ENCODE measurements at regions not wholly inside any gene's neighbourhood (a gene's known extent, or its start where the extent isn't known, plus 50 kb on each side); places are given as distances from the start of the nearest gene placed in this dataset.
"Not testable (repeated sequence)": the region's sequence is repeated elsewhere in the genome, so short reads cannot be mapped to it uniquely, and the experiment has no call there.

DNA sequence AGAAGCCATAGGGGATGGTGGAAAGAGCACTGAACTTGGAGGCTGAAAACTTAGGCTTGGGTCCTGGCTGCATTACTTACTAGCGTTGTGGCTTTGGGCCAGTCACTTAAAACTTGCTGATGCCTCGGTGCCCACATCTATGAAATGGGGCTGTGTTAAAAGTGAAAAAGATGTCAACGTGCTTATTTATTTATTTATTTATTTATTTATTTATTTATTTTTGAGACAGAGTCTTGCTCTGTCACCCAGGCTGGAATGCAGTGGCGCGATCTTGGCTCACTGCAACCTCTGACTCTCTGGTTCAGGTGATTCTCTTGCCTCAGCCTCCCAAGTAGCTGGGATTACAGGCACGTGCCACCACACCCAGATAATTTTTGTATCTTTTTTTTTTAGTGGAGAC lies 94.3 kb downstream of the MRM1 start:
- DNase-seq (ENCODE audit: low read depth in 2 of 2), result not testable (repeated sequence)

- no peak for DNase-seq (ENCODE audit: low read depth in 2 of 2)
Observed at GRCh38 chr17:36696805-36697204, 95.4 kb downstream of the MRM1 start.

DNA sequence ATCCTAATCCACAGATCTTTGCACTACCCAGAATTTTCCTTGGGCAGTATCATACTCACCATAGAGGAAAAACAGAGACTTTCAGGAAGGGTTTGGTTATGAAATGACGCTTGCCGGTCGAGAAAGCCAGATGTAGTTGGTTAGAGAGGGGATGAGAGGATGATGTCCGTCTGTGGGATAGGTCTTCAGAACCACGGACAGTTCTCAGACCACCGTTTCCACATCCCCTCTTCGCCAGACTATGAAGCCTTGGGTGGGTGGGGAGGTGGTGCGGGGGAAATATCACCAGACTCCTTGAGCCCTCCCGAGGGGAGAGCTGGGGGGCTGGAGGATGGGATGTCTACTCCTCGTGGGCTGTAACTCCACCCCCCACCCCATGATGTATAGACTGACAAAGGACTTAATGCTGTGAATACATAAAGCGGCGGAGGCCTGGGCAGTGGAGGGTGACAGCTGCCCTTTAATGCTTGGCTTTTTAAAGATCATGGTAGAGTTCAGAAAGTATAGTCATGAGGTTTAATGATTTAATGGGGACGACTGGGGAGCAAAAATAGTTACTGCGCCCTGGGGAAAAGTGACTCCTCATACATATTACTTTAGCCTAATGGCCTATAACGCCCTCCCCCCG lies 96.6 kb downstream of the MRM1 start:
- no peak for DNase-seq (ENCODE audit: low read depth in 2 of 2)

DNA sequence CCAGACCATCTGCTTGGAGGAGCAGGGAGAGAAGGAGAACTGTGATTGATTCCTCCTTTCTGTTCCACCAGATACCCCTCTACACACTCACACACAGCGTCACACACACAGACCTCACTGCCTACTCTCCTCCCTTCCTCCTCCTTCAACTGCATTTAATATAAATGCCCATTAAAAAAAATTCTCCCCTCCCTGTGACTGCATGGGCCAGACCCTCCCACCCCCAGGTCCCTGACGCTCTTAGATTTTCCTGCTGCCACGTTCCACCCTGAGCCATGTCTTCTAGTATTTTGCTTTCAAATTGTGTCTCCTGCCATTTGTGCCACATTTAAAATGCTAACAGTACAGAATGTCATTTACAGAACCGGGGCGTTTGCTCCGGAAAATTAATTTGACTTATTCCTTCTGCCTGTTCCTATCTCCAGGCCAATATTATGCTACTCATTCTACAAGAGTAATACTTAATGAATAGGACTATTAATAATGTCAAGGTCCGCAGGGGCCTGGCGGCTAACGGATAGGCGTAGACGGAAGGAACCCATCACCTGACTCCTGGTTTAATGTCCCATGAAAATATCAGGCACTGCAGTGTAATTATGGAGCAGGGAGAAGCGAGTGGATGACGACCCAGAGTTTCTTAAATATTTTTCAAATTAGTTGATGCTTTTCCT lies 100.2 kb downstream of the MRM1 start:
- DNase-seq (ENCODE audit: low read depth in 2 of 2), result no peak

- DNase-seq (ENCODE audit: low read depth in 2 of 2), result no peak
Observed at GRCh38 chr17:36702636-36703035, 101.3 kb downstream of the MRM1 start.

DNA sequence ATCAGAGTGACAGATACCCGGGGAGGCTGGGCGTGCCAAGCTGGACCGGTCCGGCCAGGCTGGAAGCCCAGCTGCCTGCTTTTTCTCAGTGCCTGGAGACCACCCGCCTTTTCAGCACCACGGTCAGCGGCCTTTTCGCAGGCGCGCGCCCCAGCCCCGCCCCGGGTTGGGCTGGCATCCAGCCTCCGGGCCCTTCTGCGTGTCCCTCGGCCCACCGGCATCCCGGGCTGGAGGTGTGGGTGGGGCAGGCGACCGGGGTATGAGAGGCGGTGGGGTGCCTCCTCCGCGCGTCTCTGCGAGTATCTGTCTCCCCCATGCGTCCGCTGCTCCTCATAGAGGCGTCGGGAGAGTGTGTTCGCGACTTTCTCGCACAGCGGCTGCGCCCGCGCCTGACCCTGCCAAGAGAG lies 102.5 kb downstream of the MRM1 start:
- peak; percentile 18 to 24 for DNase-seq (ENCODE audit: low read depth in 2 of 2)

DNA sequence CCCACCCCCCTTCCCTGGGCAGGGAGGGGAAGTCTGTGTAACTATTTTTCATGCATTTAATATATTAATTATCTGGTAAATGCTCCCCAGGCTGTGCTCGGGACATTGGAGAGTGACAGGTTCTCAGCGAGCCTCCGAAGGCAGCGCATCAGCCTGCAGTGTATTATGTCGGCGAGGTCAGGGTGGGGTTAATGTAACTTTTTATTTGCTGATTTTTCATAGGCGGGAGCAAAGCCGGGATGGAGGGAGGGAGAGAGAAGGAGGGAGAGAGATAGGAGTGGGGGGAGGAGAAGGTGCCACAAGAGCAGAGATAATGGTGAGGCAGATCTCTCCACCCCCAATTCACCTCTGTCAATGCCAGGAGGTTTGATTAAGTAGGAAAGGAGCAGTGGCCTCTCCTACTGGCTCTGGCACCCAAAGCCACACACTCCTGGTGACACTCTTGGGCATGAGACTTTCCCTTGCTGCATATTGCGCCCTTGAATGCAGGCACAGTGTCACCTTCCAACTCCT lies 104.0 kb downstream of the MRM1 start:
- DNase-seq (ENCODE audit: low read depth in 2 of 2), result no peak

- DNase-seq (ENCODE audit: low read depth in 2 of 2), result peak; percentile 17 to 29
Observed at GRCh38 chr17:36705874-36706731, 104.7 kb downstream of the MRM1 start.

- DNase-seq (ENCODE audit: low read depth in 2 of 2), result no peak
Observed at GRCh38 chr17:36707904-36708303, 106.5 kb downstream of the MRM1 start.

DNA sequence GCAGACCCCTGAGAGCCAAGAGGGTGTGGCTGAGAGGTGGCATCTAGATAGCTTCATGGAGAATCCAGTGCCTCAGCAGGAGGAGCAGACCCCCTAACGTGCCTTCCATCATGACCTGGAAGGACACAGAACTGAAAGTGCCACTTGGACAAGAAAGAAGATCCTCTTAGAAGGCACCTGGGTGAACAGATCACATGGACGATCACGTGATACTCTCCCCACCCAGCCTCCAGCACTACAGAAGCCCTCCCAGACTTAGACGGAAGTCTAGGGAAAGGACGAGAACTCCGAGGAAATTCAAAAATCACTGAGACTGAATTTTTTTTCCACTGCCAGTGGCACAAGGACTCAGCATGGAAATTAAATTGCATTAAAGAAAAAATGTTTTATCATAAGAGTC lies 113.4 kb downstream of the MRM1 start:
- no peak for DNase-seq (ENCODE audit: low read depth in 2 of 2)

DNA sequence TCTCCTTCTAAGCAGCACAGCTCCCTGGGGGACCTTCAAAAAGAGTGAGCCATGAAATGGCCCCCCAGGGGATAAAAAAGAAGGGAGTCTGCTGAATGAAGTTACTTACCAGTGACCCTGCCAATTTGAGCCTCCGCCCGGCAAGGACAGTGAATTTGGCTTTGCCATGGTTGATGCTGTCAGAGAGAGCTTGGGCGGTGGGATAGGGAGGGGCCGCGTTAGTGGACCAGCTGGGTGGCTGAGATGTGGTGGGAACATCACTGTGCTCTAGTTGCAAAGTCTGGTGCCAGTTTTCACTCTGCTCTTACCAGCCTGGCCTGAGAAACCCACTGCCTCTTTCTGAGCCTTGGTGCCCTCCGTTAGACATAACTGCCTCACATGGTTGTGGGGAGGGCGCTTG lies 114.6 kb downstream of the MRM1 start:
- DNase-seq (ENCODE audit: low read depth in 2 of 2), result no peak

GRCh38 chr17:36717088-36717487 lies 115.7 kb downstream of the MRM1 start:
- DNase-seq (ENCODE audit: low read depth in 2 of 2), result no peak

GRCh38 chr17:36720131-36720530 lies 118.7 kb downstream of the MRM1 start:
- no peak for DNase-seq (ENCODE audit: low read depth in 2 of 2)

GRCh38 chr17:36721560-36722120 lies 120.3 kb downstream of the MRM1 start:
- DNase-seq (ENCODE audit: low read depth in 2 of 2), result no peak

- DNase-seq (ENCODE audit: low read depth in 2 of 2), result peak; percentile 75 to 79
Observed at GRCh38 chr17:36722121-36722902, 120.9 kb downstream of the MRM1 start.

GRCh38 chr17:36722903-36723263 lies 121.5 kb downstream of the MRM1 start:
- DNase-seq (ENCODE audit: low read depth in 2 of 2), result no peak

- DNase-seq (ENCODE audit: low read depth in 2 of 2), result no peak
Observed at GRCh38 chr17:36723459-36724025, 122.2 kb downstream of the MRM1 start.

- DNase-seq (ENCODE audit: low read depth in 2 of 2), result no peak
Observed at GRCh38 chr17:36726199-36726598, 124.8 kb downstream of the MRM1 start.

- DNase-seq (ENCODE audit: low read depth in 2 of 2), result no peak
Observed at GRCh38 chr17:36727052-36727451, 125.7 kb downstream of the MRM1 start.

- no peak for DNase-seq (ENCODE audit: low read depth in 2 of 2)
Observed at GRCh38 chr17:36727577-36727976, 126.2 kb downstream of the MRM1 start.

Data from stimulated activated CD8-positive, alpha-beta memory T cell treated with anti-CD3 and anti-CD28 coated beads, Interleukin-15, amount 100 ng/mL, for 48 hours (primary cell).